HepG2 (cell line): ENCODE measurements at regions not wholly inside any gene's neighbourhood (a gene's known extent, or its start where the extent isn't known, plus 50 kb on each side); places are given as distances from the start of the nearest gene placed in this dataset.

Experiments
- ATAC-seq: fragments of 200-7000 bp; cut with Tn5 transposase; 3 replicates; pipeline ENCODE4 v1.9.1; 2020; ENCODE audit warnings: mild to moderate bottlenecking, moderate library complexity
- BruUV-seq: library from RNA; stranded (reverse); fragments of 400-500 nt; replicated peaks from 2 replicates; lab custom pipeline; 2021; lab: Mats Ljungman, UMichigan
- CTCF ChIA-PET: fragments of 300-600 bp; formaldehyde crosslinking; extraction: SDS; loops from one replicate; lab custom pipeline; 2021; ENCODE audit warnings: low total read pairs, inconsistent platforms, low intra/inter-chr PET ratio; lab: Yijun Ruan, JAX
- POLR2A ChIA-PET: fragments of 350-600 bp; sonication (Branson Sonifier 250); formaldehyde crosslinking; loops from one replicate; lab custom pipeline; 2020; ENCODE audit warnings: antibody characterized with exemption, inconsistent platforms; lab: Yijun Ruan, JAX
- DNase-seq: peaks from one replicate; pipeline ENCODE4 v3.0.0-alpha.2; 2015; ENCODE audit warnings: low spot score
- FAIRE-seq: peaks from 3 replicates; lab custom pipeline; 2011; peaks lifted over from hg19 to GRCh38; lab: Jason Lieb, UNC
- H2AFZ ChIP-seq: one replicate; pipeline ENCODE4 v1.6.1; 2011; ENCODE audit warnings: low read length, inconsistent platforms
- H3K27ac ChIP-seq: fragments of 300-600 bp; 3 replicates; pipeline ENCODE4 v1.8.0; 2011; ENCODE audit warnings: mixed run types, mild to moderate bottlenecking, mixed read lengths, low read length, inconsistent platforms; ENCODE audit not compliant: insufficient read depth; ENCODE audit errors: extremely low read length
- H3K27me3 ChIP-seq, 2 experiments: fragments of 200-600 bp in 1 of 2; 2 replicates in 1 of 2; 3 replicates in 1 of 2; pipeline versions ENCODE4 v1.6.0 to v1.8.0; 2011; ENCODE audit warnings: low read length in 2 of 2, mild to moderate bottlenecking in 2 of 2, moderate library complexity in 2 of 2, inconsistent platforms in 1 of 2; ENCODE audit not compliant: insufficient read depth in 2 of 2, control insufficient read depth in 1 of 2
- H3K36me3 ChIP-seq, 2 experiments: fragments of 200-600 bp in 1 of 2; replicated peaks in 1 of 2; 2 replicates in 1 of 2; 3 replicates in 1 of 2; pipeline versions ENCODE4 v1.5.1 to v1.8.0; 2011; ENCODE audit warnings: low read length in 2 of 2, inconsistent platforms in 1 of 2; ENCODE audit not compliant: insufficient read depth in 2 of 2, control insufficient read depth in 1 of 2
- H3K4me1 ChIP-seq: 2 replicates; pipeline ENCODE4 v1.5.1; 2012; ENCODE audit warnings: low read length, inconsistent platforms; ENCODE audit not compliant: insufficient read depth
- H3K4me2 ChIP-seq: 2 replicates; pipeline ENCODE4 v1.6.0; 2011; ENCODE audit warnings: low read depth, low read length, inconsistent platforms
- H3K4me3 ChIP-seq, 3 experiments: fragments of 200-600 bp in 1 of 3; sonication (generic), shearing (Covaris generic) in 1 of 3; replicated peaks in 1 of 3; 2 replicates each; pipeline ENCODE4 v1.5.1; 2011 to 2016; ENCODE audit warnings: low read length in 3 of 3, inconsistent platforms in 2 of 3, low read depth in 2 of 3, mild to moderate bottlenecking in 2 of 3, control low read depth in 1 of 3, mixed read lengths in 1 of 3; ENCODE audit not compliant: insufficient read depth in 1 of 3
- H3K79me2 ChIP-seq: one replicate; pipeline ENCODE4 v1.6.1; 2011; ENCODE audit warnings: low read length, inconsistent platforms; ENCODE audit not compliant: insufficient read depth
- H3K9ac ChIP-seq: 2 replicates; pipeline ENCODE4 v1.6.0; 2011; ENCODE audit warnings: mild to moderate bottlenecking, low read depth, low read length, inconsistent platforms; ENCODE audit not compliant: insufficient read depth
- H3K9me3 ChIP-seq: 2 replicates; pipeline ENCODE4 v1.5.1; 2012; ENCODE audit warnings: mild to moderate bottlenecking, low read length
- H4K20me1 ChIP-seq: 2 replicates; pipeline ENCODE4 v1.6.0; 2011; ENCODE audit warnings: inconsistent platforms, mild to moderate bottlenecking, low read length, moderate library complexity; ENCODE audit not compliant: insufficient read depth
- CREB3 ChIP-seq: sonication (generic); formaldehyde crosslinking; IDR thresholded peaks from 2 replicates; pipeline ENCODE4 v1.5.0; 2020; ENCODE audit warnings: missing genetic modification reagents
- EED ChIP-seq: sonication (generic); formaldehyde crosslinking; IDR thresholded peaks from 2 replicates; pipeline ENCODE4 v1.5.0; 2020; ENCODE audit warnings: mild to moderate bottlenecking, missing genetic modification reagents
- POGZ ChIP-seq: sonication (generic); formaldehyde crosslinking; IDR thresholded peaks from 2 replicates; pipeline ENCODE4 v1.4.0; 2020; ENCODE audit warnings: mild to moderate bottlenecking, missing genetic modification reagents
- PPARG ChIP-seq: conservative IDR thresholded peaks from 2 replicates; pipeline ENCODE4 v1.6.1; 2016; ENCODE audit warnings: missing biosample characterization, missing genetic modification reagents
- RBM22 ChIP-seq: fragments of 200-400 bp; formaldehyde crosslinking; optimal IDR thresholded peaks from 2 replicates; pipeline ENCODE3; 2017; ENCODE audit warnings: mild to moderate bottlenecking, low read length, moderate library complexity
- RFX3 ChIP-seq: IDR thresholded peaks from 2 replicates; pipeline ENCODE4 v1.6.1; 2016; ENCODE audit warnings: missing biosample characterization, missing genetic modification reagents
- SIN3B ChIP-seq: fragments of 150-350 bp; IDR thresholded peaks from 2 replicates; pipeline ENCODE4 v1.6.1; 2014; ENCODE audit warnings: low read length
- XBP1 ChIP-seq: sonication (generic); formaldehyde crosslinking; IDR thresholded peaks from 2 replicates; pipeline ENCODE4 v1.5.0; 2020; ENCODE audit warnings: missing genetic modification reagents
- ZBTB26 ChIP-seq: IDR thresholded peaks from 2 replicates; pipeline ENCODE4 v1.6.1; 2016; ENCODE audit warnings: missing compliant biosample characterization, missing genetic modification reagents, borderline replicate concordance
- ZNF232 ChIP-seq: sonication (generic); formaldehyde crosslinking; IDR thresholded peaks from 2 replicates; pipeline ENCODE4 v1.4.0; 2020; ENCODE audit warnings: missing genetic modification reagents, borderline replicate concordance
- ZNF468 ChIP-seq: sonication (generic); formaldehyde crosslinking; IDR thresholded peaks from 2 replicates; pipeline ENCODE4 v1.8.0; 2022; ENCODE audit warnings: mild to moderate bottlenecking, moderate library complexity, missing genetic modification reagents
- ZNF740 ChIP-seq: sonication (generic); formaldehyde crosslinking; IDR thresholded peaks from 2 replicates; pipeline ENCODE4 v1.4.0; 2020; ENCODE audit warnings: missing genetic modification reagents
- ZNF766 ChIP-seq: sonication (generic); formaldehyde crosslinking; IDR thresholded peaks from 2 replicates; pipeline ENCODE4 v1.5.0; 2020; ENCODE audit warnings: missing genetic modification reagents, borderline replicate concordance
- WGBS: methylation state at CpG from one replicate; pipeline ENCODE4 v1.1.6; 2017; ENCODE audit warnings: low lambda C conversion rate; 5-methylcytosine and 5-hydroxymethylcytosine counted together
- in situ Hi-C: cut with HindIII; loops from 2 replicates; pipeline ENCODE4 v1.10.0; 2017; ENCODE audit warnings: low pct_unique_long_range_greater_than_20kb; ENCODE audit not compliant: extremely low pct_ligation_motif_present
- intact Hi-C: fragments of 100-400 bp; cut with micrococcal nuclease; formaldehyde crosslinking; loops from one replicate; pipeline ENCODE4 v1.10.0; 2022; ENCODE audit not compliant: unreplicated experiment
- TF ChIP-seq, protein P1 (sequence below): sonication (generic); formaldehyde crosslinking; IDR thresholded peaks from 2 replicates; pipeline ENCODE4 v1.4.0; 2020; ENCODE audit warnings: missing genetic modification reagents
- TF ChIP-seq, protein P2 (sequence below): sonication (generic); formaldehyde crosslinking; conservative IDR thresholded peaks from 2 replicates; pipeline ENCODE4 v1.8.0; 2022; ENCODE audit warnings: low read depth, missing genetic modification reagents
- TF ChIP-seq, protein P3 (sequence below): sonication (generic); formaldehyde crosslinking; conservative IDR thresholded peaks from 2 replicates; pipeline ENCODE4 v1.8.1; 2023; ENCODE audit warnings: missing genetic modification reagents

- intact Hi-C loops = no loop called here
- CTCF ChIA-PET = no interaction called here
These were observed 181.3 kb upstream of the ZEB2 start for GRCh38 chr2:144701259-144701658.

More at GRCh38 chr2:144701259-144701658, 181.3 kb upstream of the ZEB2 start:
- H3K4me1 ChIP-seq = no peaks in the 10 kb centered on the region
- no peak overlapping the region for H3K27ac ChIP-seq
- H3K36me3 ChIP-seq = no peaks in the 10 kb centered on the region
- H3K9ac ChIP-seq = no peak overlapping the region
- ATAC-seq (no peak), FAIRE-seq (no peak), DNase-seq (no peak)
- H3K27me3 ChIP-seq = no peaks in the 10 kb centered on the region
- H2AFZ ChIP-seq = no peak overlapping the region
- 9% methylated on average over 2 of the region's 2 CpGs for WGBS
- H3K9me3 ChIP-seq = peaks cover 16% of the 10 kb centered on the region; the same call in 1 of the 2 replicates
- H3K4me2 ChIP-seq = no peak overlapping the region
- no peaks in the 10 kb centered on the region for H3K79me2 ChIP-seq
- no peaks in the 10 kb centered on the region for H4K20me1 ChIP-seq
- TF ChIP-seq, protein P1, sequence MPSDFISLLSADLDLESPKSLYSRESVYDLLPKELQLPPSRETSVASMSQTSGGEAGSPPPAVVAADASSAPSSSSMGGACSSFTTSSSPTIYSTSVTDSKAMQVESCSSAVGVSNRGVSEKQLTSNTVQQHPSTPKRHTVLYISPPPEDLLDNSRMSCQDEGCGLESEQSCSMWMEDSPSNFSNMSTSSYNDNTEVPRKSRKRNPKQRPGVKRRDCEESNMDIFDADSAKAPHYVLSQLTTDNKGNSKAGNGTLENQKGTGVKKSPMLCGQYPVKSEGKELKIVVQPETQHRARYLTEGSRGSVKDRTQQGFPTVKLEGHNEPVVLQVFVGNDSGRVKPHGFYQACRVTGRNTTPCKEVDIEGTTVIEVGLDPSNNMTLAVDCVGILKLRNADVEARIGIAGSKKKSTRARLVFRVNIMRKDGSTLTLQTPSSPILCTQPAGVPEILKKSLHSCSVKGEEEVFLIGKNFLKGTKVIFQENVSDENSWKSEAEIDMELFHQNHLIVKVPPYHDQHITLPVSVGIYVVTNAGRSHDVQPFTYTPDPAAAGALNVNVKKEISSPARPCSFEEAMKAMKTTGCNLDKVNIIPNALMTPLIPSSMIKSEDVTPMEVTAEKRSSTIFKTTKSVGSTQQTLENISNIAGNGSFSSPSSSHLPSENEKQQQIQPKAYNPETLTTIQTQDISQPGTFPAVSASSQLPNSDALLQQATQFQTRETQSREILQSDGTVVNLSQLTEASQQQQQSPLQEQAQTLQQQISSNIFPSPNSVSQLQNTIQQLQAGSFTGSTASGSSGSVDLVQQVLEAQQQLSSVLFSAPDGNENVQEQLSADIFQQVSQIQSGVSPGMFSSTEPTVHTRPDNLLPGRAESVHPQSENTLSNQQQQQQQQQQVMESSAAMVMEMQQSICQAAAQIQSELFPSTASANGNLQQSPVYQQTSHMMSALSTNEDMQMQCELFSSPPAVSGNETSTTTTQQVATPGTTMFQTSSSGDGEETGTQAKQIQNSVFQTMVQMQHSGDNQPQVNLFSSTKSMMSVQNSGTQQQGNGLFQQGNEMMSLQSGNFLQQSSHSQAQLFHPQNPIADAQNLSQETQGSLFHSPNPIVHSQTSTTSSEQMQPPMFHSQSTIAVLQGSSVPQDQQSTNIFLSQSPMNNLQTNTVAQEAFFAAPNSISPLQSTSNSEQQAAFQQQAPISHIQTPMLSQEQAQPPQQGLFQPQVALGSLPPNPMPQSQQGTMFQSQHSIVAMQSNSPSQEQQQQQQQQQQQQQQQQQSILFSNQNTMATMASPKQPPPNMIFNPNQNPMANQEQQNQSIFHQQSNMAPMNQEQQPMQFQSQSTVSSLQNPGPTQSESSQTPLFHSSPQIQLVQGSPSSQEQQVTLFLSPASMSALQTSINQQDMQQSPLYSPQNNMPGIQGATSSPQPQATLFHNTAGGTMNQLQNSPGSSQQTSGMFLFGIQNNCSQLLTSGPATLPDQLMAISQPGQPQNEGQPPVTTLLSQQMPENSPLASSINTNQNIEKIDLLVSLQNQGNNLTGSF = no peak
- TF ChIP-seq POGZ (no peak), ZNF232 (CRISPR knock-in tag) (no peak), ZNF468 (no peak), SIN3B (no peak), EED (CRISPR knock-in tag) (no peak), CREB3 (CRISPR knock-in tag) (no peak), ZNF740 (CRISPR knock-in tag) (no peak), RBM22 (no peak), PPARG (no peak), ZNF766 (CRISPR knock-in tag) (no peak), XBP1 (CRISPR knock-in tag) (no peak), RFX3 (no peak), ZBTB26 (no peak)
- TF ChIP-seq, protein P2, sequence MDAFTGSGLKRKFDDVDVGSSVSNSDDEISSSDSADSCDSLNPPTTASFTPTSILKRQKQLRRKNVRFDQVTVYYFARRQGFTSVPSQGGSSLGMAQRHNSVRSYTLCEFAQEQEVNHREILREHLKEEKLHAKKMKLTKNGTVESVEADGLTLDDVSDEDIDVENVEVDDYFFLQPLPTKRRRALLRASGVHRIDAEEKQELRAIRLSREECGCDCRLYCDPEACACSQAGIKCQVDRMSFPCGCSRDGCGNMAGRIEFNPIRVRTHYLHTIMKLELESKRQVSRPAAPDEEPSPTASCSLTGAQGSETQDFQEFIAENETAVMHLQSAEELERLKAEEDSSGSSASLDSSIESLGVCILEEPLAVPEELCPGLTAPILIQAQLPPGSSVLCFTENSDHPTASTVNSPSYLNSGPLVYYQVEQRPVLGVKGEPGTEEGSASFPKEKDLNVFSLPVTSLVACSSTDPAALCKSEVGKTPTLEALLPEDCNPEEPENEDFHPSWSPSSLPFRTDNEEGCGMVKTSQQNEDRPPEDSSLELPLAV = no peak
- TF ChIP-seq, protein P3, sequence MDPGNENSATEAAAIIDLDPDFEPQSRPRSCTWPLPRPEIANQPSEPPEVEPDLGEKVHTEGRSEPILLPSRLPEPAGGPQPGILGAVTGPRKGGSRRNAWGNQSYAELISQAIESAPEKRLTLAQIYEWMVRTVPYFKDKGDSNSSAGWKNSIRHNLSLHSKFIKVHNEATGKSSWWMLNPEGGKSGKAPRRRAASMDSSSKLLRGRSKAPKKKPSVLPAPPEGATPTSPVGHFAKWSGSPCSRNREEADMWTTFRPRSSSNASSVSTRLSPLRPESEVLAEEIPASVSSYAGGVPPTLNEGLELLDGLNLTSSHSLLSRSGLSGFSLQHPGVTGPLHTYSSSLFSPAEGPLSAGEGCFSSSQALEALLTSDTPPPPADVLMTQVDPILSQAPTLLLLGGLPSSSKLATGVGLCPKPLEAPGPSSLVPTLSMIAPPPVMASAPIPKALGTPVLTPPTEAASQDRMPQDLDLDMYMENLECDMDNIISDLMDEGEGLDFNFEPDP (CRISPR knock-in tag) = no peak
- in situ Hi-C loops = no loop called here
- POLR2A ChIA-PET = no interaction called here
- no peak overlapping the region for H3K4me3 ChIP-seq
- BruUV-seq = no TSS peak
